GM12874 (cell line): ENCODE measurements at regions not wholly inside any gene's neighbourhood (a gene's known extent, or its start where the extent isn't known, plus 50 kb on each side); places are given as distances from the start of the nearest gene placed in this dataset.

Experiments used
- TF ChIP-seq, protein P1 (sequence below): IDR thresholded peaks from 2 replicates; pipeline ENCODE4 v1.5.1; 2011; ENCODE audit warnings: low read depth, mild to moderate bottlenecking, control low read depth, low read length, moderate library complexity; ENCODE audit not compliant: insufficient read depth

- TF ChIP-seq, protein P1, sequence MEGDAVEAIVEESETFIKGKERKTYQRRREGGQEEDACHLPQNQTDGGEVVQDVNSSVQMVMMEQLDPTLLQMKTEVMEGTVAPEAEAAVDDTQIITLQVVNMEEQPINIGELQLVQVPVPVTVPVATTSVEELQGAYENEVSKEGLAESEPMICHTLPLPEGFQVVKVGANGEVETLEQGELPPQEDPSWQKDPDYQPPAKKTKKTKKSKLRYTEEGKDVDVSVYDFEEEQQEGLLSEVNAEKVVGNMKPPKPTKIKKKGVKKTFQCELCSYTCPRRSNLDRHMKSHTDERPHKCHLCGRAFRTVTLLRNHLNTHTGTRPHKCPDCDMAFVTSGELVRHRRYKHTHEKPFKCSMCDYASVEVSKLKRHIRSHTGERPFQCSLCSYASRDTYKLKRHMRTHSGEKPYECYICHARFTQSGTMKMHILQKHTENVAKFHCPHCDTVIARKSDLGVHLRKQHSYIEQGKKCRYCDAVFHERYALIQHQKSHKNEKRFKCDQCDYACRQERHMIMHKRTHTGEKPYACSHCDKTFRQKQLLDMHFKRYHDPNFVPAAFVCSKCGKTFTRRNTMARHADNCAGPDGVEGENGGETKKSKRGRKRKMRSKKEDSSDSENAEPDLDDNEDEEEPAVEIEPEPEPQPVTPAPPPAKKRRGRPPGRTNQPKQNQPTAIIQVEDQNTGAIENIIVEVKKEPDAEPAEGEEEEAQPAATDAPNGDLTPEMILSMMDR: no peak
These were observed 55.1 kb upstream of the SPRED1 start for GRCh38 chr15:38197553-38197952.

DNA sequence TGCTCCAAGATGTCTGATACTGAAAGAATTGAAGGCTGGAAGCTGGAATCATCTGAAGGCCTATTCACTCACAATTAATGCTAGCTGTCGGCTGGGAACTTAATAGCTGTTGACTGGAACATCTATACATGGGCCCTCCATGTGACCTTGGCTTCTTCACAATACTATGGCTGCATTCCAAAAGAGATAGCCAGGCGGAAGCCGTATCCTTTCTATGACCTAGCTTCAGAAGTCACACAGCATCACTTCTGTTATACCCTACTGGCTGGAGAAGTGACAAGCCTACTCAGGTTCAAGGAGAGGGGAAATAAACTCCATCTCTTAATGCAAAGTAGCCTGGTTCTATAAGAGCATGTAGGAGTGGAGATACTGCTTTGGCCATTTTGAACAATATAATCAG lies 50.9 kb upstream of the SPRED1 start:
- TF ChIP-seq, protein P1: no peak

DNA sequence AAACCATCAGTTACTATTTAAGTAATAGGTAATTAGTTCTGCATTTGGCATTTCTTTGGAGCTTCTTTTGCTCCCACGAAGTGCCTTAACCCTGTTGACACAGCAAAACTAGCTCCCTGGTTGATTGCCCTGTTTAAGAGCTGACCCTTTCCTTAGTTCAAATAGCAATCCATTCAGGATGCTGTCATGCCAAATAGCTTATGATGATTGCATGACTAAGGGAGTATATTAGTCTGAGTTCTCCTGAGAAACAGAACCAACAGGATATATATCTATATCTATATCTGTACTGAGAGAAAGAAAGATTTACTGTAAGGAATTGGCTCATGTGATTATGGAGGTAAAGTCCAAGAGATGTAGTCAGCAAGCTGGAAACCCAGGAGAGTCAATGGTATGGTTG lies 50.3 kb upstream of the SPRED1 start:
- TF ChIP-seq, protein P1: no peak
